Esophagus squamous epithelium (tissue), 4 donors: ENCODE measurements at regions not wholly inside any gene's neighbourhood (a gene's known extent, or its start where the extent isn't known, plus 50 kb on each side); places are given as distances from the start of the nearest gene placed in this dataset.

Source experiments
- CTCF ChIP-seq, 6 experiments: fragments of 450-650 bp in 4 of 6; fragments of 200-600 bp in 2 of 6; sonication (generic) in 2 of 6; IDR thresholded peaks; one replicate each; pipeline ENCODE4 v1.5.1; 2016 to 2019; ENCODE audit warnings: antibody characterized with exemption in 6 of 6, mild to moderate bottlenecking in 4 of 6, moderate library complexity in 4 of 6
- POLR2A ChIP-seq, 4 donors: fragments of 450-650 bp; IDR thresholded peaks; one replicate each; pipeline ENCODE4 v1.6.1; 2017; ENCODE audit warnings: antibody characterized with exemption in 4 of 4, mild to moderate bottlenecking in 4 of 4, moderate library complexity in 3 of 4

- TF ChIP-seq CTCF (IDR thresholded peaks at IDR 0.05) (no peak), POLR2A (IDR thresholded peaks at IDR 0.05) (no peak)
Measured at GRCh38 chr21:16811011-16811410, 701.8 kb upstream of the CXADR start.
